GOT3 (cell line): ENCODE measurements at regions not wholly inside any gene's neighbourhood (a gene's known extent, or its start where the extent isn't known, plus 50 kb on each side); places are given as distances from the start of the nearest gene placed in this dataset.

Experiments used
- DNase-seq: peaks from one replicate; lab custom pipeline; 2025; ENCODE audit warnings: mixed read lengths; lab: John Stamatoyannopoulos, UW

DNA sequence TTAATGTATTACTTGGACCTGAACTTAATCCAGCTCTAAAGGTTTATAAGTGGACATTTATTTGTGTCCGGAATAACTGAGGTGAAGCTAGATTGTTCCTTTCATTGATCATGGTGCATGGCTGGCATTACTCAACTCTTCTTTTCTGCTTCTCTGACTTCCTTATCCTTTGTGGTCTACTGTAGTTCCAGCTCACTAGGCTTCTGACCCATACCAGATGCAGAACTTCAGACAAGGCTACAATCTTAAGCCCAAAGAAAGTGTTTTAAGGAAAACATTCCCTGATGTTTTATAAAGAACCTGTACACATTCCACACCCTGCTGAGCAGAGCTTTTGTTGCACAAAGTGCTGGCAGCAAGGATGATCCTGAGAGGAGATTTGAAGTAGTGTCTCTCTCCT, 250.8 kb upstream of the TGFBR2 start:
- no peak for DNase-seq

- DNase-seq, result no peak
These were observed 249.3 kb upstream of the TGFBR2 start for GRCh38 chr3:30356866-30357753.

- DNase-seq, result no peak
These were observed 248.5 kb upstream of the TGFBR2 start for GRCh38 chr3:30357897-30358296.

GRCh38 chr3:30358871-30359270, 247.5 kb upstream of the TGFBR2 start:
- DNase-seq, result no peak

DNA sequence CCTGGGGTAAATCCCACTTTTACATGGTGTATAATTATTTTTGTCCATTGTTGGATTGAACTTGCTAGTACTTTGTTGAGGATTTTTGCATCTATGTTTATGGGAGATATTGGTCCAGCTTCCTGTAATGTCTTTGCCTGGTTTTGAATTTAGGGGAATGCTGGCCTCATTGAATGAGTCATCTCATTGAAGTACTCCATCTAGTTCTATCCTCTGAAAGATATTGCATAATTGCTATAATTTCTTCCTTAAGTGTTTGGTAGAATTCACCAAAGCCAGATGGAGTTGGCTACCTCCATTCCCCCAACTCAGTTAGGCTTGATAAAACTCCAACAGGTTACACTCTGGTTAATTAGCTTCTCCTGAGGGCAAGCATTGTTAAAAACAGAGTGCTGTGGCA, 237.4 kb upstream of the TGFBR2 start:
- no peak for DNase-seq

GRCh38 chr3:30370681-30371271, 235.6 kb upstream of the TGFBR2 start:
- DNase-seq, result no peak

GRCh38 chr3:30372837-30373236, 233.6 kb upstream of the TGFBR2 start:
- no peak for DNase-seq

DNA sequence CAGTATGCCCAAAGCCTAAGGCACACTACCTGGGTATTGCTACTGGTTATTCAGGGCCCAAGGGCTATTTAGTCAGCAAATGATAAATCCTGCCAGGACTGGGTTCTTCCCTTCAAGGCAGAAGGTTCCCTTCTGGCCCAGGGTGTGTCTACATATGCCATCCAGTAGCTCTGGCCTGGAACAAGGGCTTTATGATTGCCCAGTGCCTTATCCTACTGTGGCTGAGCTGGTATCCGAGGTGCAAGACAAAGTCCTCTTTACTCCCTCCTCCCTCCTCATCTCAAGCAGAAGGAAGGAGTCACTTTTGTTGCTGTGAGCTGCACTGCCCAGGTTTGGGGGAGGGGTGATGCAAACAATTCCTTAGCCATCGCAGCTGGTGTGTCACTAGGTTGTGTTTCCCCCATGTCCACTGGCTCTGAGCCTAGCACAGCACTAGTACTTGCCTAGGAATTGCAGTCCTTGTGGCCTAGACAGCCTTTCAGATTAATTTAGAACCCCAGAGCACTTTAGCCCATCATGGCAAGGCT, 221.8 kb upstream of the TGFBR2 start:
- DNase-seq, result no peak

DNA sequence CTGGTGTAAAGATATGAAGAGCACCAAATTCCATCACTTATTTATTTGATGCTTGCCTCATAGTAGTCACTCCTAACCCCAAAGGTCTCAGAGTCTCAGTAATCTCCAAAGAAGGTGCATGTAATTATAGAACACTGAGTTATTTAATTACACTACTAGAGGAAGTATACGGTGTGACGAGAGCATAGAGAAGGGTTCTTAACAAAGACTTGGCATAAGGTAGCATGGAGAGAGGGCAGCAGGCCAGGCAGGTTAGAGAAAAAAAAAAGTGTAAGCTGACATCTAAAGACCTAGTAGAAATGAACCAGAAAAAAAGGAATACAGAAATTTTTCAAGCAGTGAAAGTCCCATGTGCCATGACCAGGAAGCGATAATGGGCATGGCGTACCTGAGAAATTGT, 213.3 kb upstream of the TGFBR2 start:
- DNase-seq, result no peak

GRCh38 chr3:30397030-30397429, 209.4 kb upstream of the TGFBR2 start:
- no peak for DNase-seq

- DNase-seq, result no peak
These were observed 206.8 kb upstream of the TGFBR2 start for GRCh38 chr3:30399394-30400181.

DNA sequence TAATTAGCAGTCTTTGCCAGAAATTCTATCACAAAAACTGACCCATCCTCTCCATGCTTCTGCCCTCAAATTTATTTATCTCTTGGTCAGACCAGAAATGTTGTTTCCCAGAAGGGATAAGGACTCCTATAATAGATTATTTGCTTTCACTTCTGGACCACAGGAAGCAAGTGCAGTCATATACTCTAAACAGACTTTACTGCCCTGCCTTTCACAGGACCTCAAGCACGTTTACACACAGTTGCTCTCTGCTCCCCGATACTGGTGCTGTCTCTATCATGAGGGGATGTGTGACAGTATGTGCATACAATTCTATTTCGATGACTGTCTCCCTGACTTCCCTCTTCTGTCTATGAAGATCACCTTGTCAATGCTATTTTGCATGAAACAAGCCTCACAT, 205.5 kb upstream of the TGFBR2 start:
- no peak for DNase-seq

DNA sequence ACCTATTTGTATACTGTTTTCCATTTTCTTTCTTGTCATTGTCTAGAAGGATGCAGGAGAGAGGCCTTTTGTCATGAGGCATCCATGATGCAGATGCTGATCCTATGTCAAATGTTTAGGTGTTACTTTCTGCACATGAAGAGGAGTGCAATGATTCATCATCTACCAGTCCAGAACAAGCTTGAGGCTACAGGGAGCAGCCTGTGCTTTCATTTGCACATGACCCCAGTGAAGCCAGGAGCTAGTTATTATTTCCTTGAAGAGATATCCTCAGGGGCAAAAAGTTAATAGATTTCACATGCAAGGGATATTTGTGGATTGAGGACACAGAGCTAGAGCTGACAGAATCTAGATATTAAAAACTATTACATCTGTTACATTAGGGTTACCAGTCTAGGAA, 204.4 kb upstream of the TGFBR2 start:
- DNase-seq, result no peak

- no peak for DNase-seq
These were observed 198.8 kb upstream of the TGFBR2 start for GRCh38 chr3:30407651-30408050.

GRCh38 chr3:30408105-30408557, 198.3 kb upstream of the TGFBR2 start:
- no peak for DNase-seq

GRCh38 chr3:30418443-30418842, 188.0 kb upstream of the TGFBR2 start:
- no peak for DNase-seq

- no peak for DNase-seq
These were observed 185.1 kb upstream of the TGFBR2 start for GRCh38 chr3:30421266-30421665.

GRCh38 chr3:30426293-30426993, 180.0 kb upstream of the TGFBR2 start:
- DNase-seq, result no peak

DNA sequence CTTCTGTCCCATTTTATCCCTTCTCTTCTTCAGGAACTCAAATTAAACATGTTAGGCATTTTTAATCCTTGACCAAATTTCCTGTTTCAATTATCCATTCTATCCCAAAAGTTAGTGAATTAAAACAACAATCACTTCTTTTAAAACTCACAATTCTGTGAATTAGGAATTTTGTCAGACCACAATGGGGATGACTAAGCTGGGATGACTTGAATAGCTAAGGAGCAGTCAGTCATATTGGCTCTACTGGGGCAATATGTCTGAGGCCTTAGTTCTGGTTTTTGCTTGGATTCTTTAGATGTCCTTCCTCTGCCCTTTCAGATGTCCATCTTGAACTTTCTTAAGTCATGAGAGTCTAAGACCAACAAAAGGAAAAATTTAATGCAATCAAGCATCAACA, 178.2 kb upstream of the TGFBR2 start:
- no peak for DNase-seq

DNA sequence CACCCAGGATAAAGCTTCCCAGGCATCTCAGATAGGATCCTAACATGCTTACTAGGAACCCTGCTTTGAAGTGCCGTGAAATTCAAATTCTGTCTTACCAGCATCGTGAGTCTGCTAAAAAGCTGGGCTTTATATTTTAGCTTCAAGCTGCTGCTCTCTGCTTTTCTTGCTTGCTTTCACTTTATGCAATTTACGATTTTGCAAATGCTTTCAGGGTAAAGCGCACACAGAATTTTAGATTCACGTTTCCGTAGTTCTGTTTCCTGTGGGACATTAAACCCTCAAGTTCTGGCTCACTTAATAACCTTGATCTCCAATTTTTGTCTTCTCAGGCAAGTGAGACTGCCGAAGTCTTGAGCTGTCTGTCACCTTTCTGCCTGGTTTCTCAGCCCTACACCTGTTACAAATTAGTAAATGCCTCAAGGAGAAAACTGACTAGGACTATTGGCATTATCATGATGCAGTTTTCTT, 170.5 kb upstream of the TGFBR2 start:
- DNase-seq, result no peak

DNA sequence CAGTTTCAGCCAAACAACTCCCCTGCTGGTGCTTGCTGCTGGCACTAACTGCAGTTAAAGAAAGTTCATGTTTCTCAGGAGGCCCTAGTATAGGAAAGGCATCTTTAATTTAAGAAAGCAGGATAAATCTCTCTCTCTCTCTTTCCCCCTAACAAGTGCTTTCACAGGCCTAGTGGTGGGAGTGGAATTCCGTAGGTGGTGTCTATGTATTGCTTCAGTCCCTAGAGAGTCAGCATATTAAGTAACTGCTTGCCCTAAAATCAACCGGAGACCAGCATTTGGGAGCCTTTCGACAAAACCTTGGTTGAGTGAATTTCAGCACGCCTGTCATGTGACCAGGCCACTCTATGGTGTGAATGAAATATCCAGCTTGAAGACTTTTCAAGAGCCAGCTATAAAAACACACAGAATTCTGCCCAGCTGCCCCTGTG, 169.2 kb upstream of the TGFBR2 start:
- DNase-seq, result no peak

DNA sequence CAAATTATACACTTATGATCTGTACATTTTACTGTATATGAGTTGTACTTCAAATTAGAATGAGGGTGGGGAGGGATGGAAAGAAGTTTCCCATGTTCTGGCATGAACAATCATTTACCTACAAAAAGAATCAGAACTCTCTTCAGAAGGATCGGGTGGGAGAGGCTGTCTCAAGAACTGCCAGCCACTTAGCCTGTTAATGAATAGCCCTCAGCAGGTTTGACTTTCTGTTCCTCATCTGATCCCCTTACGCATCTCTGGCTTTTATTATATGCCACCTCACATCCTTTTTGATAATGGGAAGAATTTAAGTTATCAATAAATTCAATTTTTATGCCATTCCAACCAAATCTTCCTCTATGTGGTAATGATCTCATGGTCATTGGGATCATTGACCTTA, 168.3 kb upstream of the TGFBR2 start:
- no peak for DNase-seq
